ENCODE measurements at regions not wholly inside any gene's neighbourhood (a gene's known extent, or its start where the extent isn't known, plus 50 kb on each side); places are given as distances from the start of the nearest gene placed in this dataset.
A peak's percentile ranks its signal among the peaks of the same experiment; 100 is the strongest.

DNA sequence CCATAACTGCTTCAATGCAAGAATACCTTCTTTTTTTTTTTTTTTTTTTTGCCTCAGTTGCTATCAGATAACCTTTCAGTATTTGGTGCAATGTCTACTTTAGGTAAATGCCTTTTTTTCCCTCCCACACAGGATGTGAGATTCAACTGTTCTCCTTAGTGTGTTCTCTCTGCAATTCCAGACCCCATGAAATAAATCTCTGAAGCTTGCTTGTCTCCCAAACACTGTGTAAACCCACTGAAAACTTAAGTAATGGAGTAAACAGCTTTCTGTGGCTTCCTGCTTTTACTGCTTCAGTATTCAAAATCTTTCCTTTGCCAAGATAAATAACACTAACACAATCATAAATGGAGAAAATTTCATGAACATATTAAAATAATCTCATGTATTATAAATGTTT lies 55.8 kb upstream of the CLEC14A start:
- TF ChIP-seq, protein P1, sequence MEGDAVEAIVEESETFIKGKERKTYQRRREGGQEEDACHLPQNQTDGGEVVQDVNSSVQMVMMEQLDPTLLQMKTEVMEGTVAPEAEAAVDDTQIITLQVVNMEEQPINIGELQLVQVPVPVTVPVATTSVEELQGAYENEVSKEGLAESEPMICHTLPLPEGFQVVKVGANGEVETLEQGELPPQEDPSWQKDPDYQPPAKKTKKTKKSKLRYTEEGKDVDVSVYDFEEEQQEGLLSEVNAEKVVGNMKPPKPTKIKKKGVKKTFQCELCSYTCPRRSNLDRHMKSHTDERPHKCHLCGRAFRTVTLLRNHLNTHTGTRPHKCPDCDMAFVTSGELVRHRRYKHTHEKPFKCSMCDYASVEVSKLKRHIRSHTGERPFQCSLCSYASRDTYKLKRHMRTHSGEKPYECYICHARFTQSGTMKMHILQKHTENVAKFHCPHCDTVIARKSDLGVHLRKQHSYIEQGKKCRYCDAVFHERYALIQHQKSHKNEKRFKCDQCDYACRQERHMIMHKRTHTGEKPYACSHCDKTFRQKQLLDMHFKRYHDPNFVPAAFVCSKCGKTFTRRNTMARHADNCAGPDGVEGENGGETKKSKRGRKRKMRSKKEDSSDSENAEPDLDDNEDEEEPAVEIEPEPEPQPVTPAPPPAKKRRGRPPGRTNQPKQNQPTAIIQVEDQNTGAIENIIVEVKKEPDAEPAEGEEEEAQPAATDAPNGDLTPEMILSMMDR (IDR thresholded peaks at IDR 0.05; ENCODE audit: low read length, missing control alignments): no peak
- H3K4me3 ChIP-seq (replicated peaks; ENCODE audit: low read depth, low read length): no peak overlapping the region
- DNase-seq (ENCODE audit: low read depth): peak; percentile 22

DNA sequence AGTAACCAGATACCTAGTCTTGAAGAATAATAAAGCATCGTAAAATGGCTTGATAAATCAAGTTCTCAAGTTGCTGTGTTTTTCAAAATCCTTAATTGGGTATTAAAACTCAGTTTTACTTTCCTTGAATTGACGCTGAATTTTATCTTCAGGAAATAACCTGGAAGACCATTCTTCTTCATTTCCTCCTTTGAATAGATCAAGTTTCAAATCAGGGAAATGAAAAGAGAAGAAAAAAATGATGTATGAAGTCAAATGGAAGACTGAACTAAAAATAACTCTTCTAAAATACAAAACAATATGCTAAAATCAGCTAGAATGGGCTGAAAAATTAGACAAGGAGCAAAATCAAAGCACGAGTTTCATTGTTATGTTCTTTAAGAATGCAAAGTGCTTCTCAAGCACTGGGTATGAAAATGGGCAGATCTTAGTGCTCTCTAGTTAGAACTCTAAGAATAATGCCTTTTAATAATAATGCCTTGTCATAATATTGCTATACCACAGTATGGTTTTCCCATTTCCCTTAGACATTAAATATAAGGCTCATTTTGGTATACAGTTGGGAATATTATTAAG lies 54.6 kb upstream of the CLEC14A start:
- TF ChIP-seq, protein P1 (IDR thresholded peaks at IDR 0.05; ENCODE audit: low read length, missing control alignments): no peak
- H3K4me3 ChIP-seq (replicated peaks; ENCODE audit: low read depth, low read length): no peak overlapping the region
- DNase-seq (ENCODE audit: low read depth): no peak

DNA sequence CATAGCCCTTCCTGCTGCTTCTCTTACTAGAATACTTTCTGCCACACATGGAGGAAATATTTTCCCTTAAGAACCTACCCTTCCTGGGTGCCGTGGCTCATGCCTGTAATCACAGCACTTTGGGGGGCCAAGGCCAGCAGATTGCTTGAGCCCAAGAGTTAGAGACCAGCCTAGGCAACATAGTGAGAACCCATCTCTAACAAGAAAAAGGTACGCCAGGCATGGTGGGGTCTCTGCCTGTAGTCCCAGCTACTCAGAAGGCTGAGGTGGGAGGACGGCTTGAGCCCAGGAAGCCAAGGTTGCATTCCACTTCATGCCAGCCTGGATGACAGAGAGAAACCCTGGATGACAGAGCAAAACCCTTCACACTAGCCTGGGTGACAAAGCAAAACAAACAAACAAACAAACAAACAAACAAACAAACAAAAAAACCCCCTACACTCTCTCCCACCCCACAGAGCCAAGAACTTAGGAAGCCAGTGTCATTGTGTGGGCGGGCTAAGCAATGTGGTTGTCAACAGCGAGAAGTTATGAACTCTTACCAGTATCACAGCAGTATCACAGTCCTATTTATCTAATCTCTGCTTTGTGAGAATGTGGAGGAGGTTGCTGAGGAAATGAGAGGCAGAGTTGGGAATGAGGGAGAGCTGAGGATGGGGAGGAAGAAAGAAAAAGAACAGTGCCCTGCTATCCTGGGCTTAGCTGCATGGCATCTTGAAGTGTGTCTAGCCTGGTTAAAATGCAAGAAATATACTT lies 53.8 kb upstream of the CLEC14A start:
- H3K4me3 ChIP-seq (replicated peaks; ENCODE audit: low read depth, low read length): no peak overlapping the region
- TF ChIP-seq, protein P1 (IDR thresholded peaks at IDR 0.05; ENCODE audit: low read length, missing control alignments): no peak
- DNase-seq (ENCODE audit: low read depth): peak; percentile 75

Measured in fibroblast of pulmonary artery (primary cell).